Kidney tubule cell (primary cell): ENCODE measurements at regions not wholly inside any gene's neighbourhood (a gene's known extent, or its start where the extent isn't known, plus 50 kb on each side); places are given as distances from the start of the nearest gene placed in this dataset.

Source experiments
- DNase-seq: peaks from one replicate; pipeline ENCODE4 v3.0.0-alpha.2; 2018; ENCODE audit warnings: low spot score

DNA sequence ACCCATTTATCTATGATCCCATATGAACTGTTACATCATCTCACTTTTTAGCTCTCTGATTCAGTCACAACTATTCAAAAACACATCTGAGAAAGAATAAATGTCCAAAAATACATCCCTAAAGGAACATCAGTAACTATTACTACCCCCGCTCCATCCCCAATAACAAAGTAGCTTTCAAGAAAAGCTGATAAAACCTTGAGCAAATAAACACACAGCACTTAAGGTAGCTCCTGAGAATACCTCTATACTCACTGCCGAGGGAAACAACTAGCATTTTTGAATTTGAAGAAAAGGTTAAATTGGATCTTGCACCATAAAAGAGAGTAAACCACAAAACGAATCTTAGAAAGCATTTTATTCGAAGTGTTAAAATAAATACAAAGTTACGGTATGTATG, 63.4 kb downstream of the PMAIP1 start:
- no peak for DNase-seq

- DNase-seq = no peak
Observed at GRCh38 chr18:59961070-59961469, 61.3 kb downstream of the PMAIP1 start.

- no peak for DNase-seq
Observed at GRCh38 chr18:59960272-59960671, 60.5 kb downstream of the PMAIP1 start.

GRCh38 chr18:59959606-59960005, 59.8 kb downstream of the PMAIP1 start:
- DNase-seq = no peak

- DNase-seq = peak; percentile 63
Observed at GRCh38 chr18:59959073-59959472, 59.3 kb downstream of the PMAIP1 start.

GRCh38 chr18:59957957-59958356, 58.2 kb downstream of the PMAIP1 start:
- peak; percentile 80 for DNase-seq

DNA sequence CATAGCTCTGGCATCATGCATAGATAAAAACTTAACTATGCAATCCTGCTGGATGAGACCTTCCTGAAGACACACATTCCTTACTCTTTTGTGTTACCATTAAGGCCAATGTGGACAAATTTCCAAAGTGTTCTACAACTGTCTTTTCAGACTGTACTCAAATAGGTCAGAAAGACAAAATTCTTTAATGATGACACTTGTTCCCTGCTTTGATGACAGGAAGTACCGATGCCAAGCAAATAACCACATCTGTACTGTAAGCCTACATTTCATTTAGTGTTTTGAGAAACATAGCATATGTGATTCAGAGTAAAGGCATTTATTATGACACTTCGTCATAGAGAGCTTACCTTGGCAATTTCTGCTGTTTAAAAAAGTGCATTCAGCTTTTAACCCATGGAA, 55.0 kb downstream of the PMAIP1 start:
- DNase-seq = peak; percentile 65

DNA sequence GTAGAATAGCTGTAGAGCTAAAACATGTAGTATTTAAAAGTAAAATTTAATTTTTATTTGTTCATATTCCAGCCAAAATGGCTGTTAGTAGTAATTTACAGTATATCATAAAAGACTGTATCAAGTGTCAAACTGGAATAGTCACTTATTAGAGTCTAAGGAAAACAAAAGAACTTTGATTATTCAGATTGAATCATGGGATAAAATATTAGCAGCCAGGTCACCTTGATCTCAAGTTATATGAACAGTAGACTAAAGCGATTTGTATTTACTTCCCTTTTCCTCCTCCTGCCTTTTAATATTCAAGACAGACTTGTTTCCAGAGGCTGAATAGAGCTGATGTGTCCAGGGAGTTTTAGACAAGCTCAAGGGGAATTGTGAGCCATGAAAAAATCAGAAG, 54.4 kb downstream of the PMAIP1 start:
- peak; percentile 23 for DNase-seq
